Keratinocyte (primary cell): ENCODE measurements at regions not wholly inside any gene's neighbourhood (a gene's known extent, or its start where the extent isn't known, plus 50 kb on each side); places are given as distances from the start of the nearest gene placed in this dataset.

ENCODE experiments used
- DNase-seq: peaks from one replicate; pipeline ENCODE4 v3.0.0-alpha.2; 2011; ENCODE audit warnings: low read depth, missing footprints, low spot score
- FAIRE-seq: peaks from 2 replicates; lab custom pipeline; 2011; peaks lifted over from hg19 to GRCh38; lab: Jason Lieb, UNC
- H2AFZ ChIP-seq: 2 replicates; pipeline ENCODE4 v1.6.0; 2012; ENCODE audit warnings: low read length, control low read depth, inconsistent platforms; ENCODE audit not compliant: control insufficient read depth
- H3K27ac ChIP-seq: 2 replicates; pipeline ENCODE4 v1.5.1; 2011; ENCODE audit warnings: low read length; ENCODE audit not compliant: control insufficient read depth, insufficient read depth
- H3K27me3 ChIP-seq: 3 replicates; pipeline ENCODE4 v1.6.0; 2011; ENCODE audit warnings: low read length; ENCODE audit not compliant: control insufficient read depth, insufficient read depth; ENCODE audit errors: extremely low read depth
- H3K36me3 ChIP-seq, 2 experiments: 2 replicates in 1 of 2; 3 replicates in 1 of 2; pipeline ENCODE4 v1.5.1; 2011; ENCODE audit warnings: low read length in 2 of 2, mild to moderate bottlenecking in 1 of 2; ENCODE audit not compliant: control insufficient read depth in 2 of 2, insufficient read depth in 2 of 2; ENCODE audit errors: extremely low read depth in 1 of 2
- H3K4me1 ChIP-seq: 3 replicates; pipeline ENCODE4 v1.5.1; 2011; ENCODE audit warnings: low read length; ENCODE audit not compliant: control insufficient read depth, insufficient read depth; ENCODE audit errors: extremely low read depth
- H3K4me2 ChIP-seq: 3 replicates; pipeline ENCODE4 v1.6.0; 2011; ENCODE audit warnings: low read depth, low read length; ENCODE audit not compliant: control insufficient read depth, insufficient read depth; ENCODE audit errors: extremely low read depth
- H3K4me3 ChIP-seq, 3 experiments: fragments of 200-600 bp in 1 of 3; sonication (generic) in 1 of 3; 2 replicates in 2 of 3; 3 replicates in 1 of 3; pipeline ENCODE4 v1.5.1; 2011 to 2016; ENCODE audit warnings: low read length in 3 of 3, mild to moderate bottlenecking in 3 of 3, control low read depth in 2 of 3, inconsistent platforms in 1 of 3, low read depth in 1 of 3, mixed read lengths in 1 of 3, mixed run types in 1 of 3, moderate library complexity in 1 of 3; ENCODE audit not compliant: control insufficient read depth in 2 of 3, insufficient read depth in 2 of 3; ENCODE audit errors: extremely low read depth in 1 of 3
- H3K79me2 ChIP-seq: 2 replicates; pipeline ENCODE4 v1.6.0; 2012; ENCODE audit warnings: low read length; ENCODE audit not compliant: control insufficient read depth, insufficient read depth
- H3K9ac ChIP-seq: 3 replicates; pipeline ENCODE4 v1.6.0; 2011; ENCODE audit warnings: low read length; ENCODE audit not compliant: control insufficient read depth, insufficient read depth; ENCODE audit errors: extremely low read depth
- H3K9me1 ChIP-seq: 3 replicates; pipeline ENCODE4 v1.6.0; 2011; ENCODE audit warnings: low read length; ENCODE audit not compliant: control insufficient read depth, insufficient read depth; ENCODE audit errors: extremely low read depth
- H3K9me3 ChIP-seq: 2 replicates; pipeline ENCODE4 v1.5.1; 2012; ENCODE audit warnings: low read depth, low read length; ENCODE audit not compliant: control insufficient read depth
- H4K20me1 ChIP-seq: 3 replicates; pipeline ENCODE4 v1.6.0; 2011; ENCODE audit warnings: low read length; ENCODE audit not compliant: control insufficient read depth, insufficient read depth; ENCODE audit errors: extremely low read depth
- CTCF ChIP-seq, 3 experiments: IDR thresholded peaks in 1 of 3; conservative IDR thresholded peaks in 1 of 3; optimal IDR thresholded peaks in 1 of 3; 2 replicates in 2 of 3; 3 replicates in 1 of 3; pipeline versions ENCODE3 to v1.5.1; 2011; ENCODE audit warnings: low read length in 3 of 3, mild to moderate bottlenecking in 3 of 3, moderate library complexity in 2 of 3, control low read depth in 1 of 3, inconsistent platforms in 1 of 3; ENCODE audit not compliant: insufficient read depth in 2 of 3; ENCODE audit errors: extremely low read depth in 1 of 3
- EZH2 ChIP-seq: IDR thresholded peaks from one replicate; pipeline ENCODE4 v1.6.1; 2012; ENCODE audit warnings: inconsistent platforms, mild to moderate bottlenecking, low read length, moderate library complexity
- dilution Hi-C: fragments of 300-500 bp; cut with MboI; formaldehyde crosslinking; loops from one replicate; pipeline ENCODE4 v1.7.0; 2020; ENCODE audit warnings: low sequenced_read_pairs; ENCODE audit not compliant: extremely low pct_ligation_motif_present

GRCh38 chr21:38680401-38680800, 125.3 kb upstream of the ETS2 start:
- no peaks in the 10 kb centered on the region for H3K4me1 ChIP-seq
- H3K4me2 ChIP-seq = no peak overlapping the region
- H3K79me2 ChIP-seq = no peaks in the 10 kb centered on the region
- FAIRE-seq = no peak
- H3K9me1 ChIP-seq = no peaks in the 10 kb centered on the region
- TF ChIP-seq CTCF (optimal IDR thresholded peaks at IDR 0.05 in 1 of 3, IDR thresholded peaks at IDR 0.05 in 1 of 3, conservative IDR thresholded peaks at IDR 0.05 in 1 of 3; ENCODE audit: extremely low read depth in 1 of 3, insufficient read depth in 2 of 3, low read length in 3 of 3) = no peak
- no peak for TF ChIP-seq EZH2
- no peaks in the 10 kb centered on the region for H3K9me3 ChIP-seq
- H3K36me3 ChIP-seq = no peaks in the 10 kb centered on the region
- H3K9ac ChIP-seq = no peak overlapping the region
- H2AFZ ChIP-seq = no peak overlapping the region
- dilution Hi-C loops = no loop called here
- H3K27me3 ChIP-seq = peaks cover 6% of the 10 kb centered on the region
- no peak for DNase-seq
- no peak overlapping the region for H3K4me3 ChIP-seq
- no peaks in the 10 kb centered on the region for H4K20me1 ChIP-seq
- no peak overlapping the region for H3K27ac ChIP-seq

GRCh38 chr21:38683222-38683621, 122.5 kb upstream of the ETS2 start:
- Histone ChIP-seq H3K36me3 (no peaks in the 10 kb centered on the region), H3K4me2 (no peak overlapping the region), H3K4me3 (no peak overlapping the region), H3K27ac (no peak overlapping the region), H3K9me3 (no peaks in the 10 kb centered on the region), H3K9me1 (no peaks in the 10 kb centered on the region), H2AFZ (no peak overlapping the region), H4K20me1 (no peaks in the 10 kb centered on the region), H3K79me2 (no peaks in the 10 kb centered on the region), H3K9ac (no peak overlapping the region), H3K4me1 (no peaks in the 10 kb centered on the region), H3K27me3 (peaks cover 6% of the 10 kb centered on the region)
- no peak for TF ChIP-seq CTCF (optimal IDR thresholded peaks at IDR 0.05 in 1 of 3, IDR thresholded peaks at IDR 0.05 in 1 of 3, conservative IDR thresholded peaks at IDR 0.05 in 1 of 3; ENCODE audit: extremely low read depth in 1 of 3, insufficient read depth in 2 of 3, low read length in 3 of 3)
- no peak for TF ChIP-seq EZH2
- FAIRE-seq (no peak), DNase-seq (no peak)
- dilution Hi-C loops = no loop called here
